Astrocyte (in vitro differentiated cells and primary cell): ENCODE measurements at regions not wholly inside any gene's neighbourhood (a gene's known extent, or its start where the extent isn't known, plus 50 kb on each side); places are given as distances from the start of the nearest gene placed in this dataset.

Source experiments
- DNase-seq: peaks from one replicate; pipeline ENCODE4 v3.0.0-alpha.2; 2010; ENCODE audit warnings: low read depth
- FAIRE-seq: peaks from 2 replicates; lab custom pipeline; 2011; peaks lifted over from hg19 to GRCh38; lab: Jason Lieb, UNC
- H2AFZ ChIP-seq: 2 replicates; pipeline ENCODE4 v1.6.0; 2012; ENCODE audit warnings: low read depth, low read length, inconsistent platforms
- H3K27ac ChIP-seq: 2 replicates; pipeline ENCODE4 v1.5.1; 2011; ENCODE audit warnings: low read depth, low read length, inconsistent platforms
- H3K27me3 ChIP-seq: 2 replicates; pipeline ENCODE4 v1.6.0; 2011; ENCODE audit warnings: low read length, inconsistent platforms; ENCODE audit not compliant: insufficient read depth
- H3K36me3 ChIP-seq: 2 replicates; pipeline ENCODE4 v1.5.1; 2011; ENCODE audit warnings: low read length, inconsistent platforms; ENCODE audit not compliant: insufficient read depth
- H3K4me1 ChIP-seq: 2 replicates; pipeline ENCODE4 v1.5.1; 2011; ENCODE audit warnings: low read length, inconsistent platforms; ENCODE audit not compliant: insufficient read depth
- H3K4me2 ChIP-seq: 2 replicates; pipeline ENCODE4 v1.6.0; 2012; ENCODE audit warnings: low read length, inconsistent platforms
- H3K4me3 ChIP-seq: 2 replicates; pipeline ENCODE4 v1.5.1; 2011; ENCODE audit warnings: low read depth, mild to moderate bottlenecking, low read length, inconsistent platforms; ENCODE audit not compliant: insufficient read depth
- H3K79me2 ChIP-seq: 2 replicates; pipeline ENCODE4 v1.6.0; 2012; ENCODE audit warnings: mild to moderate bottlenecking, low read length, inconsistent platforms; ENCODE audit not compliant: insufficient read depth
- H3K9ac ChIP-seq: 2 replicates; pipeline ENCODE4 v1.6.0; 2012; ENCODE audit warnings: mild to moderate bottlenecking, low read length, inconsistent platforms
- H3K9me3 ChIP-seq: 2 replicates; pipeline ENCODE4 v1.5.1; 2012; ENCODE audit warnings: low read depth, mild to moderate bottlenecking, low read length, inconsistent platforms; ENCODE audit not compliant: insufficient read depth
- H4K20me1 ChIP-seq: 2 replicates; pipeline ENCODE4 v1.6.0; 2012; ENCODE audit warnings: low read length, inconsistent platforms; ENCODE audit not compliant: insufficient read depth
- H3K27ac Mint-ChIP-seq: one replicate; pipeline ENCODE4 v1.8.0; 2021; ENCODE audit warnings: mild to moderate bottlenecking, mixed read lengths; ENCODE audit not compliant: unreplicated experiment
- H3K27me3 Mint-ChIP-seq: one replicate; pipeline ENCODE4 v1.8.0; 2021; ENCODE audit warnings: low read depth, mixed read lengths; ENCODE audit not compliant: unreplicated experiment
- H3K36me3 Mint-ChIP-seq: one replicate; pipeline ENCODE4 v1.8.0; 2021; ENCODE audit warnings: low read depth, mixed read lengths; ENCODE audit not compliant: unreplicated experiment
- H3K4me1 Mint-ChIP-seq: one replicate; pipeline ENCODE4 v1.8.0; 2021; ENCODE audit warnings: low read depth, mixed read lengths; ENCODE audit not compliant: unreplicated experiment
- H3K4me3 Mint-ChIP-seq: one replicate; pipeline ENCODE4 v1.8.0; 2021; ENCODE audit warnings: mild to moderate bottlenecking, moderate library complexity, mixed read lengths; ENCODE audit not compliant: unreplicated experiment
- H3K9me3 Mint-ChIP-seq: one replicate; pipeline ENCODE4 v1.8.0; 2021; ENCODE audit warnings: mild to moderate bottlenecking, mixed read lengths; ENCODE audit not compliant: unreplicated experiment
- EZH2 ChIP-seq: IDR thresholded peaks from 2 replicates; pipeline ENCODE4 v1.6.1; 2012; ENCODE audit warnings: mild to moderate bottlenecking, low read length, inconsistent platforms; ENCODE audit not compliant: insufficient read depth
- TF ChIP-seq, protein P1 (sequence below): IDR thresholded peaks from 2 replicates; pipeline ENCODE4 v1.5.1; 2011; ENCODE audit warnings: low read depth, mild to moderate bottlenecking, inconsistent platforms, low read length, moderate library complexity; ENCODE audit not compliant: insufficient read depth

DNA sequence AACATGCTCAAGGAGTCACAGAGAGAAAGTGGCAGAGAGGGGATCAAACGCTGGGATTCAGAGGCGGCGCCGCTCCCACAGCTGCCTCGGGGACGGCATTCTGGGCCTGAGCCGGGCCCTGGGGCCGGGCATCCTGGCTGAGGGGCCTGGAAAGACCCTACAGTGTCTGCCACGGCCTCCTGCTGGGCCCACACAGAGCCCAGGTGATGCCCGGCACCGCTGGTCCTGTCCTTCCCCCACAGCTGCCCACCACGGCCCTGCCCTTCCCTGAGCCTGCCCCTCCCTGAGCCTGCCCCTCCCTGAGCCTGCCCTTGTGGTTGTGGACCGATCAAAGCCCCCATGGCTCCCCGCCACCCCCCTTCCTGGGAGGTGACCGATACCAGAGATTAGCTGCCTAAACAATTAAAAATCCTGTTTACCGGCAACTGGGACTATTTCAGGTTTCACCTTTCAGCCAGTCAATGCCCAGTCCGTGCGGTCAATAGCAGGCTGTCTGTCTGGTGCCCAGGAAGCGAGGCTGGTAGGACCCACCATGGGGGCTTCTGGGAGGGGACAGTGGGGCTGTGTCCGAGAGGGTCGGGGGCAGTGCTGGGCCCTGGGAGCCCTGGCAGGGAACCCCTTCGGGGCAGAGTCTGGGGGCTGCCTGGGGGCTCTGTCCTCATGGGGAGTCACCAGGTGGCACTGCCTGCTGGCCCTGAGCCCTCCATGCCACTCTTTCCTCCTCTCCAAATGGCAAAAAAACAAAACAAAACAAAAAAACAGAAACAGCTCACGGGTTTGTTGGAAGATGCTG, 55.4 kb upstream of the GATA5 start:
- no peaks in the 10 kb centered on the region for H3K36me3 ChIP-seq
- H3K9ac ChIP-seq, result no peak overlapping the region
- FAIRE-seq, result no peak
- H3K4me3 Mint-ChIP-seq, result no peak overlapping the region
- H3K4me3 ChIP-seq, result no peak overlapping the region
- H3K79me2 ChIP-seq, result no peaks in the 10 kb centered on the region
- no peaks in the 10 kb centered on the region for H3K4me1 Mint-ChIP-seq
- H3K9me3 Mint-ChIP-seq, result no peaks in the 10 kb centered on the region
- no peak overlapping the region for H3K27ac Mint-ChIP-seq
- no peaks in the 10 kb centered on the region for H3K36me3 Mint-ChIP-seq
- H4K20me1 ChIP-seq, result no peaks in the 10 kb centered on the region
- no peak overlapping the region for H2AFZ ChIP-seq
- TF ChIP-seq EZH2, result no peak
- TF ChIP-seq, protein P1, sequence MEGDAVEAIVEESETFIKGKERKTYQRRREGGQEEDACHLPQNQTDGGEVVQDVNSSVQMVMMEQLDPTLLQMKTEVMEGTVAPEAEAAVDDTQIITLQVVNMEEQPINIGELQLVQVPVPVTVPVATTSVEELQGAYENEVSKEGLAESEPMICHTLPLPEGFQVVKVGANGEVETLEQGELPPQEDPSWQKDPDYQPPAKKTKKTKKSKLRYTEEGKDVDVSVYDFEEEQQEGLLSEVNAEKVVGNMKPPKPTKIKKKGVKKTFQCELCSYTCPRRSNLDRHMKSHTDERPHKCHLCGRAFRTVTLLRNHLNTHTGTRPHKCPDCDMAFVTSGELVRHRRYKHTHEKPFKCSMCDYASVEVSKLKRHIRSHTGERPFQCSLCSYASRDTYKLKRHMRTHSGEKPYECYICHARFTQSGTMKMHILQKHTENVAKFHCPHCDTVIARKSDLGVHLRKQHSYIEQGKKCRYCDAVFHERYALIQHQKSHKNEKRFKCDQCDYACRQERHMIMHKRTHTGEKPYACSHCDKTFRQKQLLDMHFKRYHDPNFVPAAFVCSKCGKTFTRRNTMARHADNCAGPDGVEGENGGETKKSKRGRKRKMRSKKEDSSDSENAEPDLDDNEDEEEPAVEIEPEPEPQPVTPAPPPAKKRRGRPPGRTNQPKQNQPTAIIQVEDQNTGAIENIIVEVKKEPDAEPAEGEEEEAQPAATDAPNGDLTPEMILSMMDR, result no peak
- no peak overlapping the region for H3K4me2 ChIP-seq
- no peaks in the 10 kb centered on the region for H3K4me1 ChIP-seq
- no peak overlapping the region for H3K27ac ChIP-seq
- H3K27me3 Mint-ChIP-seq, result peaks cover 44% of the 10 kb centered on the region
- peaks cover 3% of the 10 kb centered on the region for H3K27me3 ChIP-seq
- no peak for DNase-seq
- no peaks in the 10 kb centered on the region for H3K9me3 ChIP-seq

DNA sequence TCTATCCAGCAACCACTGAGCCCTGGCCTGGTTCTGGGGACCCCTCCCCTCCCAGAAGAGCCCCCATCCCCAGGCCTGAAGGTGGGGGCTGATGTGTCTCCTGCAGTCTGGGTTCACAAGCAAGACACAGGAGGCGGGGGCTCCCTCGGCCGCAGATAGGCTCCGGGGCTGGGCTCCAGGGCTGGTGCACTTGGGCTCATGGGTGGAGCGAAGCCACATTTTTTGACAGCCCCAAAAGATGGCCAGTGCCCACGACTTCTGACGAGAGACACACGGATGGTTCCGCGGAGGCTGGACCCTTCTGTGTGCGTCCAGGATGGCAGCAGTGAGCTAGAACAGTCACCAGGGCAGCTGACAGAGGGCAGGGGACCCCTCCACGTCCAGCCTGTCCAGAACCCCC, 57.1 kb upstream of the GATA5 start:
- H3K27ac Mint-ChIP-seq, result no peak overlapping the region
- no peak overlapping the region for H3K4me3 Mint-ChIP-seq
- TF ChIP-seq, protein P1, result no peak
- TF ChIP-seq EZH2, result no peak
- H3K36me3 Mint-ChIP-seq, result no peaks in the 10 kb centered on the region
- no peaks in the 10 kb centered on the region for H3K36me3 ChIP-seq
- H2AFZ ChIP-seq, result no peak overlapping the region
- H3K4me1 ChIP-seq, result no peaks in the 10 kb centered on the region
- no peaks in the 10 kb centered on the region for H3K9me3 ChIP-seq
- H3K4me3 ChIP-seq, result no peak overlapping the region
- no peaks in the 10 kb centered on the region for H3K79me2 ChIP-seq
- no peak overlapping the region for H3K4me2 ChIP-seq
- H3K9ac ChIP-seq, result no peak overlapping the region
- H3K4me1 Mint-ChIP-seq, result no peaks in the 10 kb centered on the region
- H4K20me1 ChIP-seq, result no peaks in the 10 kb centered on the region
- DNase-seq, result no peak
- H3K27me3 ChIP-seq, result peaks cover 3% of the 10 kb centered on the region
- peaks cover 39% of the 10 kb centered on the region for H3K27me3 Mint-ChIP-seq
- H3K9me3 Mint-ChIP-seq, result no peaks in the 10 kb centered on the region
- no peak for FAIRE-seq
- H3K27ac ChIP-seq, result no peak overlapping the region
